Panc1 (cell line): ENCODE measurements at regions not wholly inside any gene's neighbourhood (a gene's known extent, or its start where the extent isn't known, plus 50 kb on each side); places are given as distances from the start of the nearest gene placed in this dataset.

Experiments
- ATAC-seq: fragments of 200-7000 bp; cut with Tn5 transposase; 2 replicates; pipeline ENCODE4 v1.9.1; 2020; ENCODE audit warnings: mild to moderate bottlenecking, moderate library complexity
- BruUV-seq: library from RNA; stranded (reverse); fragments of 400-500 nt; replicated peaks from 2 replicates; lab custom pipeline; 2021; lab: Mats Ljungman, UMichigan
- CTCF ChIA-PET: fragments of 300-600 bp; sonication (Branson Sonifier 250); formaldehyde crosslinking; loops from one replicate; lab custom pipeline; 2022; ENCODE audit warnings: antibody characterized with exemption; lab: Charles Lee
- POLR2A ChIA-PET: fragments of 300-600 bp; sonication (Branson Sonifier 250); formaldehyde crosslinking; loops from one replicate; lab custom pipeline; 2022; ENCODE audit warnings: antibody characterized with exemption; lab: Charles Lee
- DNase-seq: peaks from one replicate; pipeline ENCODE4 v3.0.0-alpha.2; 2010; ENCODE audit warnings: low read depth, low spot score
- H3K27ac ChIP-seq: 2 replicates; pipeline ENCODE4 v1.5.1; 2011; ENCODE audit warnings: mild to moderate bottlenecking, low read length, inconsistent platforms
- H3K27me3 ChIP-seq: fragments of 200-500 bp; sonication (Bioruptor generic); 2 replicates; pipeline ENCODE4 v1.6.0; 2014; ENCODE audit warnings: low read length, inconsistent platforms; ENCODE audit not compliant: control insufficient read depth, insufficient read depth
- H3K36me3 ChIP-seq: fragments of 200-500 bp; sonication (Bioruptor generic); 2 replicates; pipeline ENCODE4 v1.5.1; 2014; ENCODE audit warnings: inconsistent platforms, mild to moderate bottlenecking, low read length, moderate library complexity; ENCODE audit not compliant: control insufficient read depth, insufficient read depth
- H3K4me1 ChIP-seq: 2 replicates; pipeline ENCODE4 v1.5.1; 2011; ENCODE audit warnings: inconsistent platforms, mild to moderate bottlenecking, low read length, moderate library complexity; ENCODE audit not compliant: control insufficient read depth, insufficient read depth
- H3K4me3 ChIP-seq, 2 experiments: 2 replicates each; pipeline ENCODE4 v1.5.1; 2011 to 2012; ENCODE audit warnings: low read depth in 2 of 2, low read length in 2 of 2, mild to moderate bottlenecking in 2 of 2, inconsistent platforms in 1 of 2, moderate library complexity in 1 of 2
- H3K9me3 ChIP-seq: fragments of 200-500 bp; sonication (Bioruptor generic); 2 replicates; pipeline ENCODE4 v1.5.1; 2014; ENCODE audit warnings: low read depth, mild to moderate bottlenecking, inconsistent platforms, low read length, moderate library complexity; ENCODE audit not compliant: control insufficient read depth, insufficient read depth
- POLR2AphosphoS5 ChIP-seq: IDR thresholded peaks from 2 replicates; pipeline ENCODE4 v1.6.1; 2012; ENCODE audit warnings: mild to moderate bottlenecking, low read depth, low read length, moderate library complexity
- SIN3A ChIP-seq: IDR thresholded peaks from 2 replicates; pipeline ENCODE4 v1.6.1; 2012; ENCODE audit warnings: low read depth, mild to moderate bottlenecking, low read length, moderate library complexity, borderline replicate concordance; ENCODE audit not compliant: insufficient read depth
- TCF7L2 ChIP-seq: IDR thresholded peaks from 2 replicates; pipeline ENCODE4 v1.6.1; 2011; ENCODE audit warnings: mild to moderate bottlenecking, low read depth, low read length, inconsistent platforms
- in situ Hi-C: cut with HindIII; loops from 2 replicates; pipeline ENCODE4 v1.10.0; 2016; ENCODE audit warnings: low sequenced_read_pairs, low pct_unique_long_range_greater_than_20kb
- intact Hi-C: fragments of 100-400 bp; cut with micrococcal nuclease; formaldehyde crosslinking; loops from one replicate; pipeline ENCODE4 v1.10.0; 2022; ENCODE audit not compliant: unreplicated experiment
- TF ChIP-seq, protein P1 (sequence below): fragments of 450-650 bp; IDR thresholded peaks from 2 replicates; pipeline ENCODE4 v1.5.1; 2017; ENCODE audit warnings: mild to moderate bottlenecking
- TF ChIP-seq, protein P2 (sequence below), 2 experiments: IDR thresholded peaks; 2 replicates each; pipeline ENCODE4 v1.6.1; 2011 to 2012; ENCODE audit warnings: low read depth in 2 of 2, control low read depth in 1 of 2, low read length in 1 of 2, mild to moderate bottlenecking in 1 of 2, moderate library complexity in 1 of 2; ENCODE audit not compliant: insufficient read depth in 1 of 2

GRCh38 chr4:135533053-135533452, 1331.5 kb upstream of the PABPC4L start:
- in situ Hi-C loops (no loop called here), intact Hi-C loops (no loop called here)
- Histone ChIP-seq H3K36me3 (no peaks in the 10 kb centered on the region), H3K27me3 (no peaks in the 10 kb centered on the region), H3K27ac (no peak overlapping the region), H3K4me1 (no peaks in the 10 kb centered on the region), H3K4me3 (no peak overlapping the region), H3K9me3 (no peaks in the 10 kb centered on the region)
- ATAC-seq (no peak), DNase-seq (no peak)
- TF ChIP-seq TCF7L2 (no peak), POLR2AphosphoS5 (no peak), SIN3A (no peak)
- TF ChIP-seq, protein P1, sequence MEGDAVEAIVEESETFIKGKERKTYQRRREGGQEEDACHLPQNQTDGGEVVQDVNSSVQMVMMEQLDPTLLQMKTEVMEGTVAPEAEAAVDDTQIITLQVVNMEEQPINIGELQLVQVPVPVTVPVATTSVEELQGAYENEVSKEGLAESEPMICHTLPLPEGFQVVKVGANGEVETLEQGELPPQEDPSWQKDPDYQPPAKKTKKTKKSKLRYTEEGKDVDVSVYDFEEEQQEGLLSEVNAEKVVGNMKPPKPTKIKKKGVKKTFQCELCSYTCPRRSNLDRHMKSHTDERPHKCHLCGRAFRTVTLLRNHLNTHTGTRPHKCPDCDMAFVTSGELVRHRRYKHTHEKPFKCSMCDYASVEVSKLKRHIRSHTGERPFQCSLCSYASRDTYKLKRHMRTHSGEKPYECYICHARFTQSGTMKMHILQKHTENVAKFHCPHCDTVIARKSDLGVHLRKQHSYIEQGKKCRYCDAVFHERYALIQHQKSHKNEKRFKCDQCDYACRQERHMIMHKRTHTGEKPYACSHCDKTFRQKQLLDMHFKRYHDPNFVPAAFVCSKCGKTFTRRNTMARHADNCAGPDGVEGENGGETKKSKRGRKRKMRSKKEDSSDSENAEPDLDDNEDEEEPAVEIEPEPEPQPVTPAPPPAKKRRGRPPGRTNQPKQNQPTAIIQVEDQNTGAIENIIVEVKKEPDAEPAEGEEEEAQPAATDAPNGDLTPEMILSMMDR: no peak
- TF ChIP-seq, protein P2, sequence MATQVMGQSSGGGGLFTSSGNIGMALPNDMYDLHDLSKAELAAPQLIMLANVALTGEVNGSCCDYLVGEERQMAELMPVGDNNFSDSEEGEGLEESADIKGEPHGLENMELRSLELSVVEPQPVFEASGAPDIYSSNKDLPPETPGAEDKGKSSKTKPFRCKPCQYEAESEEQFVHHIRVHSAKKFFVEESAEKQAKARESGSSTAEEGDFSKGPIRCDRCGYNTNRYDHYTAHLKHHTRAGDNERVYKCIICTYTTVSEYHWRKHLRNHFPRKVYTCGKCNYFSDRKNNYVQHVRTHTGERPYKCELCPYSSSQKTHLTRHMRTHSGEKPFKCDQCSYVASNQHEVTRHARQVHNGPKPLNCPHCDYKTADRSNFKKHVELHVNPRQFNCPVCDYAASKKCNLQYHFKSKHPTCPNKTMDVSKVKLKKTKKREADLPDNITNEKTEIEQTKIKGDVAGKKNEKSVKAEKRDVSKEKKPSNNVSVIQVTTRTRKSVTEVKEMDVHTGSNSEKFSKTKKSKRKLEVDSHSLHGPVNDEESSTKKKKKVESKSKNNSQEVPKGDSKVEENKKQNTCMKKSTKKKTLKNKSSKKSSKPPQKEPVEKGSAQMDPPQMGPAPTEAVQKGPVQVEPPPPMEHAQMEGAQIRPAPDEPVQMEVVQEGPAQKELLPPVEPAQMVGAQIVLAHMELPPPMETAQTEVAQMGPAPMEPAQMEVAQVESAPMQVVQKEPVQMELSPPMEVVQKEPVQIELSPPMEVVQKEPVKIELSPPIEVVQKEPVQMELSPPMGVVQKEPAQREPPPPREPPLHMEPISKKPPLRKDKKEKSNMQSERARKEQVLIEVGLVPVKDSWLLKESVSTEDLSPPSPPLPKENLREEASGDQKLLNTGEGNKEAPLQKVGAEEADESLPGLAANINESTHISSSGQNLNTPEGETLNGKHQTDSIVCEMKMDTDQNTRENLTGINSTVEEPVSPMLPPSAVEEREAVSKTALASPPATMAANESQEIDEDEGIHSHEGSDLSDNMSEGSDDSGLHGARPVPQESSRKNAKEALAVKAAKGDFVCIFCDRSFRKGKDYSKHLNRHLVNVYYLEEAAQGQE (IDR thresholded peaks at IDR 0.05; ENCODE audit: insufficient read depth in 1 of 2, low read depth in 2 of 2, low read length in 1 of 2): no peak
- ChIA-PET CTCF (no interaction called here), POLR2A (no interaction called here)
- no TSS peak for BruUV-seq

- H3K36me3 ChIP-seq: no peaks in the 10 kb centered on the region
- no peak for TF ChIP-seq POLR2AphosphoS5
- TF ChIP-seq, protein P1: no peak
- TF ChIP-seq TCF7L2: no peak
- no peak for ATAC-seq
Observed at GRCh38 chr4:135532132-135532531, 1330.5 kb upstream of the PABPC4L start.

More at GRCh38 chr4:135532132-135532531, 1330.5 kb upstream of the PABPC4L start:
- H3K4me1 ChIP-seq: no peaks in the 10 kb centered on the region
- no peaks in the 10 kb centered on the region for H3K9me3 ChIP-seq
- no peaks in the 10 kb centered on the region for H3K27me3 ChIP-seq
- no TSS peak for BruUV-seq
- POLR2A ChIA-PET: no interaction called here
- in situ Hi-C loops: no loop called here
- no peak overlapping the region for H3K27ac ChIP-seq
- intact Hi-C loops: no loop called here
- no peak overlapping the region for H3K4me3 ChIP-seq
- DNase-seq: no peak
- CTCF ChIA-PET: no interaction called here
